Bone marrow (tissue), 2 donors: ENCODE measurements at regions not wholly inside any gene's neighbourhood (a gene's known extent, or its start where the extent isn't known, plus 50 kb on each side); places are given as distances from the start of the nearest gene placed in this dataset.

ENCODE experiments used
- DNase-seq, 2 donors: peaks; one replicate each; lab custom pipeline; 2025; lab: John Stamatoyannopoulos, UW

DNA sequence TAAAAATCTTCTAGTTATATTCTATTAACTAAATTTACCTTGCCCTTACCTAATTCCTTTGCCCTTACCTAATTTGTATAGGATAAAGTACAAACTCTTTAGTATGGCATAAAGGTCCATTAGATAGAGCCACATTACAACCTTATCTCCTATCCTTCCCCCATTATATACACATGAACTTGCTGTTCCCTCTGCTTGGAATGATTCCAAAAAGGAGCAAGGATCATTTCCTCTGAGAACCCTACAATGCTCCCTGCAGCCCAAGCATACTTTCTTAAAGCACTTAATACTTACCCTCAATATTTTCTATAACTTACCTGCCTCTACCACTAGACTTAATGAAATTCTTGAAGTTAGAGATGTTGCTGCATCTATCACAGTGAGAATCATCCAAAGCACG is 118.9 kb upstream of the CCDC54 start:
- no peak for DNase-seq

DNA sequence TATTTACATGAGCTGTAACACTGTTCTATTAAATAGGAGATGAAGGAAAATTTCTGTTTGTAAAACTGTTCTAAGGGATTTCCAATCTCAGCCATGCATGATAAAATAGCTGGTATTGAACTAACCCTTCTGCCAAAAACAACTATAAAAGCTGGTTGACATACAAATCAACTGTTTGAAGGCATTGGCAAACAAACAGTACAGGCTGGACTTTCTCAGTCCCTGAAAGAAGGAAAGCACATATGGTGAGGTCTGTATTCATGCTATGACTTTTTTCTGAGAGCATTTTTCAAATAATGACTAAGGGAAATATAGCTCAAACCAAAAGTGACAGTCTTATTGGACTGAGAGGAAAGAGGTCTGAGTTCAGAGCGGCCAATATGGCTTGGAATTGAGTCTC is 117.0 kb upstream of the CCDC54 start:
- DNase-seq: no peak

DNA sequence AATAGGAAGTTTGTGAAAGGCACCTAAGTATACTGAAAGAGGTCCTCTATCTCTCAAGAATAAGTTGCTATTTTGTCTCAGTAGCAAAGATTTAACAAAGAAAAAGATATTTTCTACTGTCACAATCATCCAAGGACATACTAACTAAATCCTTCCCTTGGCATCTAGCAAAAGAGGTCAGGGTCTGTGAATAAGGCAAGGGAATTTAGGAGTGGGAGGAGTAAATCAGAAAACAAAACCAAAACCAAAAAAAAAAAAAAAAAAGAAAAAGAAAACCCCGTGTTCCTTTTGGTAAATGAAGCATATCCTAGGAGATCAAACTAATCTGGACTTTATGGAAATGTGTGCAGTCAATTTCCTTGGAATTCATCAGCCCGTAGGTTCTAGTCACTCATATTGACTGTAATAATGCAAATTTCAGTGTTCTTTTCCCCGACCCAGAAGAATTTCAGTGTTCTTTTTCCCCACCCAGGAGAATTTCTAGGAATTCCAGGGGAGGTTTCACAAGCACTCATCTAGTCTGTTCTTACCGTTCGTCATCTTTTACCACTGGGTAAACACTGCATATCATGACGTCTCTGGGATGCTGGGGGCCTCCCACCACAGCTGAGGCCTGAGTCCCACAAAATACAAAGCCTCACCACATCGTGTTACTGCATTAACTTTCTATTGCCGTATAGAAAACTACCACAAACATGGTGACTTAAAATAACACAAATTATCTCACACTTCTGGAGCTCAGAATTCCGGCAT is 113.8 kb upstream of the CCDC54 start:
- no peak for DNase-seq

DNA sequence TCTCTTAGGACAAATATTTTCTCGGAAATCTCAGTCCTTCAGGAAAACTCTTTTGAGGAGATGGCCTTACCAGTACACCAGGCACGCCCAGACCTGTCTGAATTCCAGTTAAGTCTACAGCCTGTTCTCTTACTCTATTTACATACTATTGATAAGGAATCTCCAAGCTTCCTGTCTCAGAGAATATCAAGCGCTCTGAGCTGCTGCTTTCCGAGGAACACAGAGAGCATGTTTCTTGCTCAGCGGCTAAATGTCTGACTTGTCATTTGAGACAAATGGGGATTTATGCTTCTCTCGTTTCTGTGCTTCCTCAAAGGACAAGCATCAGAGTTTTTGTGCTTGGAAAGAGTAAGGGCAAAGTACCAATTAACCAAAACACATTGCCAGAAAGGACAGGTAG is 112.4 kb upstream of the CCDC54 start:
- no peak for DNase-seq

DNA sequence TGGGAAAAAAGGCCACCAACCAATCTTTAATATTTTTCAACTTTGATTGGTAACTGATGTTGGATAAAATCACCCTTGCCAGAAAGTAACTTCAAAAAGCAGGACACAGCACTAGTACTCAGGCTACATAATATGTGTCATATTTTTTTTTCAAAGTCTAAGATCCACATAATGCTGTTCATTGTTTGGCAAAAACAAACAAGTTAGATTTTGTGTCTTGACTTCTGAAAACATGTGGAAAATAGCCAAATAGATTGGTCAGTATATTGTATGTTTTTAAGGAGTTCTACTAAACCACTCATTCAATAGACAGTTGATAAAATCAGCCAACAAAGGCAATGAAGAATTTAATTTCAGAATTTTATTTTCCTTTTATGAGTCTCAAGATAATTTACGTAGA is 111.7 kb upstream of the CCDC54 start:
- no peak for DNase-seq

DNA sequence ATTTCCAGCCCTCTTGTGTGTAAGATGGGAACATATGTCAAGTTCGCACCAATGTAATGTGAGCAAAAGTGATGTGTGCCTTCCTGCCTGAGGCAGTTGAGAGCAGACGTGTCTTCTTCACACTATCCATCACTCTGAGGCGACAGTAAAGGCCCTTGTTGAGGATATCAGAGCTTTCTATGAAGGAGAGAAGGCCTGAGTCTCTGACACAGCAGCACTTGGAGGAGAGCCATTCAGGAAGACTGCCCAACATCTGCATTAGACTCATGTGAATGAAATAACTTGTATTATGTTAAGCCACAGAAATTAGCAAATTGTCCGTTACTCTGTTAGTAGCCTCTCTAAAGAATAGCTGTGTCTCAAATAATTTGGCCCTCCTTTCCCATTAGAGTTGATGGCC is 108.8 kb upstream of the CCDC54 start:
- DNase-seq: no peak

DNA sequence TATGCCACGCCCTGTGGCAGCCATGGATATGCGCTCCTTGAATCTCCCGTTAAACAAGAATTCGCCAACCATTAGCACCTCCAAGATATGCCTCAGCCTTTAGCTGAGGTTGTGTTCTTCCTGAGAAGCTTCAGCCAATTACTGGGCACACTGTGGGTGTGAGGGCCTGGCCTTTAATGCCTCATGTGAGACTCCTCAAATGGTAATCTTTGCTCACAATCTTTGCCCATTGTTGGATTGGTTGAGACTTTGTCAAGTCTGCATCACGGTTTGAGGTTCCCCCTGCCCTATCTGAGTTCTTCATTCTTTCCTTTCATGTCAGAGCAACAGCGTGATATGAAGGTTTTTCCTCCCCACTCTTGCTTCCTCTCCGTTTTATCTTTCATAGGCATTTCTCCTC is 108.1 kb upstream of the CCDC54 start:
- DNase-seq: no peak

DNA sequence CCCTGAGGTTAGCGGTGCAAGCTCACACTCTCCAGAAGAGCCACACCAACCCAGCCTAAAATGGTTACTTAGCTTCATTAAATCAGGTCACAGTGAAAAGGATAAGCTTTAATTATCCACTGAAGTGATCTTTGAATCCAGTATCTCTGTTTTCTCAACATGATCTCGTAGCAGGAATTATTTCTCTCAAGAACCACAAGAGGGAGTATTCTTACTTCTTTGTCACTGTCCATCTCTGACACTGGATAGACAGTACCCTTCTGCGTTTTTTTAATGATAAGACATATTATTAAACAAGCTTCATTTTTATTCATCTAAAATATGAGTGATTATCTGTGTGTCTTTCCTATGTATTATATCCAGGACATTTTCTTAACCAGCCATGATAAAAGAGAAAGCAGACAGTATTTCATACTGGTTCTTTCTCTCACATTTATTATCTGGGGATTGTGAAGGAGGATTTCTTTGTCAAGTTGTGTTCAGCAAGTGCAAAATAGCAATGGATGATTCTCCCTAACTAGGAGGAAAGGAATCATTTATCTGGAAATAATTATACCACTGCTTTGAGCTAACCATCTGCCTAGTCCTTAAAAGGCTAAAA is 105.4 kb upstream of the CCDC54 start:
- DNase-seq: peak in 1 of 2 donors; percentile 26

DNA sequence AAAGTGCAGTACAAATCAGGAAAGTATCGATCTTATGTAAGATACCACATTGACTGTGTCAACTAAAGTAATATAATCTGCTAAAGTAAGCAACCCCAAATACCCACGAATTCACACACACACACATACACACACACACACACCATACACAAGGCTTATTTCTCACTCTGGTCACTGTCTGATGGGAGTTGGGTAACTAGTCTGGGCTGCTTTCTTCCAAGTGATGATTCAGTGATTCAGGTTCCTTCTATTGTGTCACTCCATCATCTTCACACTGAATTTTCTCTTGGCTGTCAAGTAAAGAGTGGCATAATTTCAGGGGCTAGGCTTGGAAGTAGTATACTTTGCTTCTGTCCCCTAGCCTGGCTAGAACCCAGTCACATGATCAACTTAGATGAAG is 104.8 kb upstream of the CCDC54 start:
- no peak for DNase-seq

DNA sequence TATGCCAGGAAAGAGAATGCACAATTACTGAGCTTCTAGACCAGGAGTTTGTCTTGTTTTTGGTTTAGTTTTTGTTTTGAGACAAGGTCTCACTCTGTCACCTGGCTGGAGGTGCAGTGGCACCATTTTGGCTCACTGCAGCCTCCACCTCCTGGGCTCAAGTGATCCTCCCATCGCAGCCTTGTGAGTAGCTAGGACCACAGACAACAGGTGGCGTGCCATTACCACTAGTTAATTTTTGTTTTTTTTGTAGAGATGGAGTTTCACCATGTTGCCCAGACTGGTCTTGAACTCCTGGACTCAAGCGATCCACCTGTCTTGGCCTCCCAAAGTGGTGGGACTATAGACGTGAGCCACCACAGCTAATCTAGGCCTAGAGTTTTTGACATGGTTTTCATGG is 104.4 kb upstream of the CCDC54 start:
- no peak for DNase-seq

DNA sequence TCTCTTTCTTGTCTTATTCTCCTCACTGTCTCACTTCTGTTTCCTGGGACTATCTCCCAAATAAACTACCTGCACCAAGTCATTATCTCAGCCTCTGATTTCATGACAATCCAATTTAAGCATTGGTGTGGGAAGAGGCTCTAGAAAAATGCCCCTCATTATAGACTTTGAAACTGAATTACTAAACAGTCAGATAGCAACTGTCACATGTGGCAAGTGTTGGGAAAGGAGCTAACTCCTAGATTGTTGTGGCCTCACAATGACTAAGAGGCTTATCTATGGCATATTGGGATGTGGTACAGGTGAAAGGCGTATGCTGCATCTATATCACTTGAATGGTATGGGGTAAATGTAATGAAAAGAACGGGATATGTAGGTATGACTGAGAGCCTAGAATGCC is 103.5 kb upstream of the CCDC54 start:
- DNase-seq: no peak

DNA sequence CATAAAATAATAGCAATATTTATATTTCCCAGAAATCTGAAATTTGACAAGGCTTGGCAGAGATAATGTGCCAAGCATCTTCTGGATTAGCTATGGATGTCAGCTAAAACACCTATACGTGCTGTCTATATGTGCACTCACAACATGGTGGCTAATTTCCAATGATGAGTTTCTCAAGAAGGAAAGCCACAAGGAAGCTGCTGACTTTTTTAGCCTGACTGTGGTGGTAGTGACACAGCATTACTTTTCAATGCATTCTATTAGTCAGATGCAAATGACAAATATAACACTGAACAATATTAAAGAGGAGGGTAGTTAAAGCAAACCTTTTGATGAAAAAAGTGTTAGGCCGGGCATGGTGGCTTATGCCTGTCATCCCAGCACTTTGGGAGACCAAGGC is 101.7 kb upstream of the CCDC54 start:
- no peak for DNase-seq

DNA sequence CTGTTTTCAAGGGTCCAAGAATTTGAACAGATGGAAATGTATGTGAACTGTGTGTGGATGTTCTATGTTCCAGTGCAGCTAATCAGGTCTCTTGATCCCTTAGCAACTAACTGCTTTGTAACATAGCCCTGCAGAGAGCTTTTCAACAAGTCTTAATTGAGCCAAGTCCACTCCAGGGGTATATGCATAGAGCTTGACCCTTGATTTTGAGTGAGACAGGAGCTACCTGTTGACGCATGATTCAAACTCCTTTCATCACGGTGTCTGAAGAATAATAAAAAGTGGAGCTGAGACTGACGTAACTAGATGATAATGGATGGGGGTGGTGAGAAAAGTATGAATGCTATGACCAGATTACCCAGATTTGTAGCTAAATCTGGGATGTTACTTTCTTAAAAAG is 93.3 kb upstream of the CCDC54 start:
- DNase-seq: no peak

DNA sequence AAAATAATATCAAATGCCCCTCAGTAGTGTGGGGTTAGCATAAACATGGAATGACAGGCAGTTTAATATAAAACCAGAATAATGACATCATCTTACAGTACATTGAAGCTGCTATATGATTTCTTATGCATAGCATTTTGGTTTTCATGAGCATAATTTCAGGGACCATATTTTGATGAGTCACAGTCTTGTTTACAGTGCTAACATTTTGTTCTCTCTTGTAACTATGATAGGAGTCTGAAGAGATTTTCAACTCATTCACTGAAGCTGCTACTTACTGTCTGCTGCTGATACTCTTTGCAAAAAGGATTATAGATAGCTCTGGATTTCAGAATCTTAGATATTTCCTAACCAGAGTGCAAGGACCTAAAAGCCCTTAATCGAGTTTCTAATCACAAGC is 92.6 kb upstream of the CCDC54 start:
- DNase-seq: no peak

DNA sequence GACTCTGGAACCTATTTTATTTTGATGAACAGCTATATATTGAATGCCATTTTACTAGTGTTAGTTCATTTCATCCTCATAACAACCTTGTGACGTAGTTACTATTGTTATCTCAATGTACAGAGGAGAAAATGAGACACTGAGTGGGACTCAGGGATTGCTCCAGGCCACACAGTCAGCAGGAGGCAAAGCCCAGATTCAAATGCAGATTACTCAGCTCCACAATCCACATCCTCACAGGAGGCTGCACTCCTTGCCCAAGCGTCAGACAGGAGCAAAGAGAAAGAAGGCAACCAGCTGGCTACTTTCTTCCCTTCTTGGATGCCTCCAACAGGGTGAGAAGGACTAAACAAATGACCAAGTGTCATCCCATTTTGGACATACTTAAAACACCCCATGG is 92.0 kb upstream of the CCDC54 start:
- DNase-seq: no peak

DNA sequence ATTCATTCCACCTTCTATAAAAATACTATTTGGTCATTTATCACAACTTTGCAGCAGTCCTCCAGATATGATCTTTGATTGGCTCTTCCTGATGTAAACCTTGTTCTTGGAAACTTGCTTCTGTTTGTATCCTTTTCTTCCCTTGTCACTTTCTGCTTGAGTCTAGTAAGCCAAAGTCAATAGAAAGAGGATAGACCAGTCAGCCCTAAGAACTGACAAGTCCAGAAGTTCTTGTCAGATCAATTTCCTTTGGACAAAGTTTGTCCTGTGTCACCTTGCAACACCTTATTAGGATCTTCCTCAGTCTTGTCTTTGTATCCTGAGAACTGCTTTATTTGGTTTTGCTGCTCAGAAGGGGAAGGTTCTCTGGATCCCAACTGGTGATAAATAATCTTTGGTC is 87.9 kb upstream of the CCDC54 start:
- no peak for DNase-seq

DNA sequence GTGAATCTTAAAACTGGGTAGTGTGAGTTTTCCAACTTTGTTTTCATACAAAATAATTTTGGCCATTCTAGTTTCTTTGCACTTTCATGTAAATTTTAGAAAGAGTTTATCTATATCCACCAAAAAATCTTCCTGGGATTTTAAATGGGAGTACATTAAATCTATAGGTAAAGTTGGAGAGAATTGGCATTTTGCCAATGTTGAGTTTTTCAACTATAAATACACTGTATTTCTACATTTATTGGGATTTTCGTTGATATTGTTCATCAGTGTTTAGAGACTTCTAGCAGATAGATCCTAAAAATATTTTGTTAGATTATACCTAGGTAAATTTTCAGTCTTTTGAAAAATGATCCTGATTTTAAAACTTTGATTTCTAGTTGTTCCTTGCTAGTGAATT is 83.1 kb upstream of the CCDC54 start:
- no peak for DNase-seq

DNA sequence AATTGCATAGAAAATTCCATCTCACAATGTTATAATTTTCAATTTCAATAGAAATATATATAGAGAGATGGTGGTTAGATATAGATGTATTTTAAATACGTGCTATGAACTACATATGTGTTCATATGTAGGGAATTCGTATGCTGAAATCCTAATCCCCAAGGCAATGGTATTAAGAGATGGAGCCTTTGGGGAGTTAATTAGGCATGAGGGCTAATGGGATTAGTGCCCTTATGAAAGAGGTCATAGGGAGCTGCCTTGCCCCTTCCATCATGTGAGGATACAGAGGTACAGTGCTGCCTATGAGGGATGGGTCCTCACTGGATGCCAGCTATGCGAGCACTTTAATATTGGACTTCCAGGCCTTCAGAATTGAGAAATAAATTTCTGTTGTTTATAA is 79.6 kb upstream of the CCDC54 start:
- no peak for DNase-seq

DNA sequence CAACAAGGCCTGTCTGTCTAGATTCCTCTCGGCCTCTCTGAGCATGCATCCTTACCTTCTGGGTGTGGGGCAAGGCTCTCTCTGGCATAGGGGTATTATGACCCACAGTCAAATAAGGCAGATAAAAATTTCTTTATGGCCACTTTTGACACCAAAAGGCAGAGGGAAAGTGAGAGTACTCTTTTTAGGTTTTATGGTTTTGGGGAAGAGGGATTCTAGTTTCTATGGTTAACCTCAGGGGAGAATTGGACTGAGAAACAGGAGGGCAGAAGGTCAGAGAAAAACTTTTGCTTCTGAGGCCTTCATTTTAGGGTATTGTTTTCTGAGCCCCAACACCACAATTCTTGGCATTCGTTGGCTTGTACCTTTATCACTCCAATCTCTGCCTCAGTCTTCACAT is 70.0 kb upstream of the CCDC54 start:
- DNase-seq: no peak

DNA sequence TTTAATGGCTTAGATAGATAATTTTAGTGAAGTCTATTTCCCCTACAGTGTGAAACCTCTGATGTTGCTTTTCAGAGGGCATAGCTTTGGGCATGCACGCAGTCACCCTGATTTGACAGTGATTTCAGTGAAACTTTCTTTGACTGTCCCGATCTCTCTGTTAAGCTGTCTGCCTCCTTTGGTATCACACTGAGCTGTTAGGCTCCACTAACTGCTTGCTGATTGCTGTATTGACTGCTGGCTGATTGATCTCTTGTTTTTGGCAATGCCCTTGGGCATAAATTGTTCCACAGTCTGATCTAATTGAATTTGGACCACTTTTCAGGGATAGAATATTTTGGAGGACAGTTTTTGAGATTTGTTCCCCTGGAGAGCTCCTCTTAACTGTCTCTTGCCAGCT is 68.5 kb upstream of the CCDC54 start:
- DNase-seq: no peak

DNA sequence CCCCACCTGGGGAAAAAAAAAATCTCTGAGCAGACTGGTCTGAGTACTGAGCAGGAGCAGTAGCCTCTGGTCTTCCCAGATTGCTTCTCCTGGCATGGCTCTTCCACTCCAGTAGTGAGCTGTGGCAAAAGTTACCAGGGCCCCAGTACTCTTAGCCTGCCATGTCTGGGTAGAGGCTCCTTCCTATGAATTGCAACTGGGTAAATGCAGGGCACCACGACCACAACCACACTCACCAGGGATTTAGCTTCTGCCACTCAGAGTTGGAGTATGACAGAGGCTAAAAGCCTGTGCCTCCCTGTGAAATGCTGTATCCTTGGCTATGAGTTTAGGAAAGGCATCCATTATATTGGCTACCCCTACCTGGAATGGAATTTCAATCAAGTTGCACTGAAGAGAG is 67.9 kb upstream of the CCDC54 start:
- DNase-seq: no peak

DNA sequence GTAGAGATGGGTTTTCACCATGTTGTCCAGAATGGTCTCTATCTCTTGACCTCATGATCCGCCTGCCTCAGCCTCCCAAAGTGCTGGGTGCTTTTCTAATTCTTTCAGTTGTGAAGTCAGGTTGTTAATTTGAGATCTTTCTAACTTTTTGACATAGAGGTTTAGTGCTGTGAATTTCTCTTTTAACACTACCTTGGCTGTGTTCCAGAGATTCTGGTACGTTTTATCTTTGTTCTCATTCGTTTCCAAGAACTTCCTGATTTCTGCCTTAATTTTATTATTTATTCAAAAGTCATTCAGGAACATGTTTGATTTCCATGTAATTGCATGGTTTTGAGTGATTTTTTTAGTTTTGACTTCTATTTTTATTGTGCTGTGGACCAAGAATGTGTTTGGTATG is 63.5 kb upstream of the CCDC54 start:
- no peak for DNase-seq

DNA sequence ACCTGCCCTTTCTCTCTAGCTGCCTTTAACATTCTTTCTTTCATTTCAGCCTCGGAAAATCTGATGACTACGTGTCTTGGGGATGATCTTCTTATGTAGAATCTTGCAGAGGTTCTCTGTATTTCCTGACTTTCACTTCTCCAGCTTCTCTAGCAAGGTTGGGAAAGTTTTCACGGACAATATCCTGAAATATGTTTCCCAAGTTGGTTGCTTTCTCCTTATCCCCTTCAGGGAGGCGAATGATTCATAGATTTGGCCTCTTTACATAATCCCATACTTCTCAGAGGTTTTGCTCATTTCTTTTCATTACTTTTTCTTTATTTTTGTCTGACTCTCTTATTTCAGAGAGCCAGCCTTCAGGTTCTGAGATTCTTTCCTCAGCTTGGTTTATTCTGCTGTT is 62.1 kb upstream of the CCDC54 start:
- DNase-seq: no peak

DNA sequence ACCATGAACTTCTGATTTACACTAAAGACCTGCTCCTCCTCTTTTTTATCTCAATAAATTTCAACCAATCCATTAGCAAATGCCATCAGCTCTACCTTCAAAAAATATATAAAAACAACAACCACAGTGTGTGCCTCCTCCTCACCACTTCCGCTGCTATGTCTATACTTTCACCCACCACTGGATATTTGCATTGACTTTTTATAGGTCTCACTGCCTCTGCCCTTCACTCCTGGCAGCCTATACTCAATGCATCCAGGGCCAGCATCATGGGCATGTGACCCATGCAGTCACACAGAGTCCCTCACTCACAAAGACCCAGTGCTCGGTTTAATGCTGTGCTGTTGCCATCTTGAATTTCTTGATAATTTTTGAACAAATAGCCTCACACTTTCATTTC is 53.5 kb upstream of the CCDC54 start:
- no peak for DNase-seq
